GM23338 (cell line): ENCODE measurements at regions not wholly inside any gene's neighbourhood (a gene's known extent, or its start where the extent isn't known, plus 50 kb on each side); places are given as distances from the start of the nearest gene placed in this dataset.

Experiments
- ATAC-seq: fragments of 200-7000 bp; cut with Tn5 transposase; 3 replicates; pipeline ENCODE4 v1.9.1; 2020
- DNase-seq: peaks from one replicate; pipeline ENCODE4 v3.0.0-alpha.2; 2015; ENCODE audit warnings: low spot score
- H2AFZ ChIP-seq: fragments of 200-600 bp; sonication (generic); 2 replicates; pipeline ENCODE4 v1.8.0; 2016; ENCODE audit warnings: antibody characterized with exemption, mild to moderate bottlenecking, moderate library complexity
- H3F3A ChIP-seq: fragments of 200-600 bp; sonication (generic); replicated peaks from 2 replicates; pipeline ENCODE4 v1.8.0; 2017; ENCODE audit warnings: antibody characterized with exemption, mixed run types, low read depth
- H3K27ac ChIP-seq: fragments of 200-600 bp; sonication (generic); 2 replicates; pipeline ENCODE4 v1.6.1; 2016; ENCODE audit warnings: low read depth
- H3K27me3 ChIP-seq: fragments of 200-600 bp; sonication (generic); 2 replicates; pipeline ENCODE4 v1.8.0; 2016; ENCODE audit warnings: mild to moderate bottlenecking, mixed run types, moderate library complexity; ENCODE audit not compliant: insufficient read depth
- H3K36me3 ChIP-seq: fragments of 200-600 bp; sonication (generic); 2 replicates; pipeline ENCODE4 v1.8.0; 2016; ENCODE audit warnings: mild to moderate bottlenecking; ENCODE audit not compliant: insufficient read depth
- H3K4me1 ChIP-seq: fragments of 200-600 bp; sonication (generic); 2 replicates; pipeline ENCODE4 v1.8.0; 2016; ENCODE audit warnings: mild to moderate bottlenecking, moderate library complexity; ENCODE audit not compliant: insufficient read depth
- H3K4me2 ChIP-seq: fragments of 200-600 bp; sonication (generic); 2 replicates; pipeline ENCODE4 v1.7.1; 2017; ENCODE audit warnings: mixed run types
- H3K4me3 ChIP-seq: fragments of 200-600 bp; sonication (generic); 2 replicates; pipeline ENCODE4 v1.6.1; 2016; ENCODE audit warnings: mixed run types
- H3K79me2 ChIP-seq: fragments of 200-600 bp; sonication (generic); replicated peaks from 2 replicates; pipeline ENCODE4 v1.8.0; 2017; ENCODE audit warnings: mild to moderate bottlenecking; ENCODE audit not compliant: insufficient read depth
- H3K9me2 ChIP-seq: fragments of 200-600 bp; sonication (generic); 2 replicates; pipeline ENCODE4 v1.8.0; 2017; ENCODE audit not compliant: insufficient read depth
- H4K20me1 ChIP-seq: fragments of 200-600 bp; sonication (generic); replicated peaks from 2 replicates; pipeline ENCODE4 v1.8.0; 2017; ENCODE audit warnings: mild to moderate bottlenecking; ENCODE audit not compliant: insufficient read depth
- H3K27ac Mint-ChIP-seq: 2 replicates; pipeline ENCODE4 v1.8.0; 2020; ENCODE audit warnings: inconsistent platforms, mild to moderate bottlenecking, moderate library complexity, mixed read lengths
- H3K27me3 Mint-ChIP-seq: 3 replicates; pipeline ENCODE4 v1.8.0; 2022; ENCODE audit warnings: low read depth, mild to moderate bottlenecking, moderate library complexity, mixed read lengths, inconsistent platforms; ENCODE audit not compliant: insufficient read depth, poor library complexity
- H3K36me3 Mint-ChIP-seq: 3 replicates; pipeline ENCODE4 v1.8.0; 2021; ENCODE audit warnings: low read depth, mild to moderate bottlenecking, inconsistent platforms, moderate library complexity, mixed read lengths
- H3K4me1 Mint-ChIP-seq: 3 replicates; pipeline ENCODE4 v1.8.0; 2020; ENCODE audit warnings: mild to moderate bottlenecking, inconsistent platforms, mixed read lengths
- H3K4me3 Mint-ChIP-seq: 3 replicates; pipeline ENCODE4 v1.8.0; 2021; ENCODE audit warnings: moderate library complexity, mild to moderate bottlenecking, inconsistent platforms, mixed read lengths
- H3K9me3 Mint-ChIP-seq: 3 replicates; pipeline ENCODE4 v1.8.0; 2020; ENCODE audit warnings: moderate library complexity, mild to moderate bottlenecking, inconsistent platforms, mixed read lengths
- CREB1 ChIP-seq: fragments of 250-450 bp; sonication (Bioruptor Pico); IDR thresholded peaks from 2 replicates; pipeline ENCODE4 v1.5.0; 2020; ENCODE audit warnings: low read depth, mild to moderate bottlenecking, moderate library complexity
- CTCF ChIP-seq, 2 experiments: fragments of 200-600 bp in 1 of 2; sonication (generic) in 1 of 2; conservative IDR thresholded peaks; 2 replicates each; pipeline versions ENCODE4 v1.5.1 to v1.6.1; 2016 to 2017; ENCODE audit warnings: antibody characterized with exemption in 2 of 2, low read depth in 2 of 2, mild to moderate bottlenecking in 2 of 2, moderate library complexity in 1 of 2
- EZH2 ChIP-seq: fragments of 200-600 bp; sonication (generic); IDR thresholded peaks from one replicate; pipeline ENCODE4 v1.8.0; 2017; ENCODE audit warnings: antibody characterized with exemption, mild to moderate bottlenecking, low read depth; ENCODE audit not compliant: unreplicated experiment
- EZH2phosphoT487 ChIP-seq: fragments of 200-600 bp; sonication (generic); IDR thresholded peaks from one replicate; pipeline ENCODE4 v1.8.1; 2018; ENCODE audit warnings: antibody characterized with exemption; ENCODE audit not compliant: unreplicated experiment
- JUNB ChIP-seq: IDR thresholded peaks from one replicate; pipeline ENCODE4 v1.6.1; 2016; ENCODE audit warnings: antibody characterized with exemption; ENCODE audit not compliant: unreplicated experiment
- NANOG ChIP-seq: IDR thresholded peaks from 2 replicates; pipeline ENCODE4 v1.6.1; 2016; ENCODE audit warnings: antibody characterized with exemption, borderline replicate concordance
- POLR2AphosphoS5 ChIP-seq: IDR thresholded peaks from 2 replicates; pipeline ENCODE4 v1.6.1; 2016; ENCODE audit warnings: antibody characterized with exemption, low read depth
- REST ChIP-seq: IDR thresholded peaks from one replicate; pipeline ENCODE4 v1.6.1; 2018; ENCODE audit warnings: antibody characterized with exemption; ENCODE audit not compliant: unreplicated experiment
- STAT1 ChIP-seq: IDR thresholded peaks from one replicate; pipeline ENCODE4 v1.6.1; 2016; ENCODE audit warnings: antibody characterized with exemption; ENCODE audit not compliant: unreplicated experiment
- ZNF114 ChIP-seq: fragments of 250-450 bp; sonication (Bioruptor Pico); IDR thresholded peaks from 2 replicates; pipeline ENCODE4 v1.5.0; 2020; ENCODE audit warnings: mild to moderate bottlenecking, moderate library complexity
- ZNF331 ChIP-seq: fragments of 250-450 bp; sonication (Bioruptor Pico); IDR thresholded peaks from 2 replicates; pipeline ENCODE4 v1.5.0; 2020; ENCODE audit warnings: low read depth, mild to moderate bottlenecking, moderate library complexity
- TF ChIP-seq, protein P1 (sequence below): IDR thresholded peaks from 2 replicates; pipeline ENCODE4 v1.6.1; 2016; ENCODE audit warnings: antibody characterized with exemption

- TF ChIP-seq REST = no peak
- TF ChIP-seq EZH2 = no peak
- TF ChIP-seq ZNF331 (CRISPR knock-in tag) = no peak
- no peak for TF ChIP-seq STAT1
- no peak for TF ChIP-seq CTCF (conservative IDR thresholded peaks at IDR 0.05; ENCODE audit: low read depth in 2 of 2)
These were observed 665.8 kb downstream of the PLPP3 start (continued) for GRCh38 chr1:55913565-55913964.

DNA sequence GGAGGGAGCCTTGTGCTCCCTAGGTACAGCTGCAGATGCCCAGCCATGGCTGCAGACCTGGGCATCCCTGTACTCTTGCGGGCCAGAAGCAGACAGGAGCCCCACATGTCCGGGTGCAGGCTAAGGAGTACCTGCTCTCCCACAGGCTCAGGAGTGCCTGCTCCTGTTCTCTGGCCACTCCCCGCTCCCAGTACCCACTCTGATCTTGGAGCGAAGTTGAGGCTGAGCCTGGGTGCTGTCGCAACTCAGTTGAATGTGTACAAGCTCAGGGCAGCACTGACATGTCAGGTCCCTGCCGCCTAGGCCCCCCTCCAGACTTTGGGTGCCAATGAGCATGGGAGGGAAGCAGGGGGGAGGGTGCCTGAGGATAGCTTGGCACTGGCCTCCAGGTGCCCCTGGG lies 666.9 kb downstream of the PLPP3 start:
- Histone ChIP-seq H3K9me2 (no peaks in the 10 kb centered on the region), H3K27ac (no peak overlapping the region), H3F3A (no peaks in the 10 kb centered on the region), H4K20me1 (no peaks in the 10 kb centered on the region), H3K27me3 (no peaks in the 10 kb centered on the region), H3K79me2 (no peaks in the 10 kb centered on the region), H2AFZ (no peak overlapping the region), H3K36me3 (no peaks in the 10 kb centered on the region), H3K4me3 (no peak overlapping the region), H3K4me1 (no peaks in the 10 kb centered on the region), H3K4me2 (no peak overlapping the region)
- peaks cover 22% of the 10 kb centered on the region for H3K9me3 Mint-ChIP-seq
- TF ChIP-seq CTCF (conservative IDR thresholded peaks at IDR 0.05; ENCODE audit: low read depth in 2 of 2) (no peak), STAT1 (no peak), POLR2AphosphoS5 (no peak), ZNF114 (CRISPR knock-in tag) (no peak), REST (no peak), NANOG (no peak), JUNB (no peak), ZNF331 (CRISPR knock-in tag) (no peak), EZH2phosphoT487 (no peak), CREB1 (CRISPR knock-in tag) (no peak), EZH2 (no peak)
- TF ChIP-seq, protein P1, sequence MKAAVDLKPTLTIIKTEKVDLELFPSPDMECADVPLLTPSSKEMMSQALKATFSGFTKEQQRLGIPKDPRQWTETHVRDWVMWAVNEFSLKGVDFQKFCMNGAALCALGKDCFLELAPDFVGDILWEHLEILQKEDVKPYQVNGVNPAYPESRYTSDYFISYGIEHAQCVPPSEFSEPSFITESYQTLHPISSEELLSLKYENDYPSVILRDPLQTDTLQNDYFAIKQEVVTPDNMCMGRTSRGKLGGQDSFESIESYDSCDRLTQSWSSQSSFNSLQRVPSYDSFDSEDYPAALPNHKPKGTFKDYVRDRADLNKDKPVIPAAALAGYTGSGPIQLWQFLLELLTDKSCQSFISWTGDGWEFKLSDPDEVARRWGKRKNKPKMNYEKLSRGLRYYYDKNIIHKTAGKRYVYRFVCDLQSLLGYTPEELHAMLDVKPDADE = no peak
- no peaks in the 10 kb centered on the region for H3K27me3 Mint-ChIP-seq
- DNase-seq (no peak), ATAC-seq (no peak)
- H3K4me1 Mint-ChIP-seq = no peaks in the 10 kb centered on the region
- H3K4me3 Mint-ChIP-seq = no peak overlapping the region
- H3K36me3 Mint-ChIP-seq = peaks cover 7% of the 10 kb centered on the region
- H3K27ac Mint-ChIP-seq = no peak overlapping the region
